HG02970 (cell line): ENCODE measurements at regions not wholly inside any gene's neighbourhood (a gene's known extent, or its start where the extent isn't known, plus 50 kb on each side); places are given as distances from the start of the nearest gene placed in this dataset.

Experiments used
- ATAC-seq: cut with Tn5 transposase; IDR thresholded peaks from one replicate; pipeline ENCODE4 v1.9.1; 2021; ENCODE audit warnings: mild to moderate bottlenecking, moderate library complexity, moderate number of reproducible peaks; ENCODE audit not compliant: unreplicated experiment, low FRiP score

DNA sequence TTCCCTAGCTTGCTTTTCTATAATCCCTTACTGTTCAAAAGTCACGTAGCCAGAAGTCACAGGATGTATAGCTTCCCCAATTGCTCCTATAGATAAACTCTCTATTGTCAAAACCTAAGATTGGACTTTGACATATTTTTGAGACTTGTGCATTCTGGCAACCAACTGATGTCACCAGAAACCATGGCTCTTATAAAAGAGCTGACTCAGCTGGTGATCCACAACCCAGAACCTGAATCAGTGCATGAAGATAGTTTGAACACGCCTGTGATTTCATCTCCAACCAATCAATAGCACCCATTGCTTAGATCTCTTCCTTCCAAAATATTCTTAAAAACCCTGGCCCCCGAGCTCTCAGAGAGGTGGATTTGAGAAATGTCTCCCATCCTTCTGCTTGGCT lies 639.9 kb upstream of the PIK3C3 start:
- ATAC-seq, result no peak

DNA sequence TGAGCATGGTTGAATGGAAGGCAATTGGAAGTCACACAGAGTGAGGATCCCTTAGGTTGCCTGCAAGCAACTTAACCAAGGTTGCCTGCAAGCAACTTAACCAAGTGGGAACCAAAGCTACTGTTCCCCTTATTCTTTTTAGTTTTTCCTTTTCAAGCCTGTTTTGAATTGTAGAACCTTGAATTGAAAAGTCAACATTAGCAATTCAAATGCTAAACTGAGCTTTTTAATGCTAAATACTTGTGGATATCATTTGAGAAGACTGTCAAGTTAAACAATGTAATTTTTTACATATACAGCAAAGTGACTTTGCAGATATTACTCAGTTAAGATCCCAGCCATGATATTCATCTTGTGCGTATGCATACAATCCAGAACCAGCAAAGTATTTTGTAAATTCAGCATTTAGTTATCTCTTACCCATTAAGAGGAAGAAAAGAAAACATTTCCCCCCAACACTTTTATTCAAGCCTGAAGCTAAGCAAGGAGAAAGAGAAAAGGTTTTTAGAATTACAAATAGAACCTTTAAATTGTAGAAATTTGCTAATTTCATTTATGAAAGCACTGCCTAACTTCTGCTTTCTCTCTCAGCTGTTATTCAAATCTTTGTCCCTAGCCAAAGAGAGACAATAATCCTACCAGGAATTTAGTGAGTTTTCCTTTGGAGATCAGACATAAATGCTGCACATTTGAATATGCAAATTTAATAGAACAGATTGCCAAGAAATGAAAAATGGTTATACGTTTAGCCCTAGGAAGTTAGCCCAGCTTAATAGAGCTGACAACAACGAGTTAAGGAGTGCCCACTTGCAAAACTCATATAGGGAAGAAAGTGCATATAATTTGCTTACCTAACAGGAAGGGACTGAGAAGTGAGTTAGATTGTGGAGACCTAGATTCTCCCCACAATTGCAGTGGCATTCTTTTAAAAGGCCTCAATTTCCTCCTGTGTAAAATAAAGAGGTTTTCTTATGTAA lies 643.2 kb upstream of the PIK3C3 start:
- ATAC-seq, result no peak

DNA sequence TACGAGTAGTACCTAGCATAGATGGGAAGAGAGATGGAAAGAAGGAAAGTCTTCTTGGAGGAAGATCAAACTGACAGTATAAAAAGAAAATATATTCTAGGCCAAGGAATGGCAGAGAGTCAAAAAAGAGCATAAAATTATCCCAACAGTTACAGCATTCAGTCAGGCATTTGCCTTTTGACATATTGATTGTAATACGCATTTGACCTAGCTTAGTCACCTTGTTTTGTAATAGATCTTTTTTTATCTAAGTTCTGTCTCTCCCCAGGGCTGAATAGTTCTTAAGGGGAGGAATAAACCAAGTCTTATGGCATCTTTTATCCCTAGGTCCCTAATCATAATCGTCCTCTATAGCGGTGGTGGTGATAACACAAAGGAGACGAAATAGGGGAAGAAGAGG lies 657.3 kb upstream of the PIK3C3 start:
- ATAC-seq, result no peak

DNA sequence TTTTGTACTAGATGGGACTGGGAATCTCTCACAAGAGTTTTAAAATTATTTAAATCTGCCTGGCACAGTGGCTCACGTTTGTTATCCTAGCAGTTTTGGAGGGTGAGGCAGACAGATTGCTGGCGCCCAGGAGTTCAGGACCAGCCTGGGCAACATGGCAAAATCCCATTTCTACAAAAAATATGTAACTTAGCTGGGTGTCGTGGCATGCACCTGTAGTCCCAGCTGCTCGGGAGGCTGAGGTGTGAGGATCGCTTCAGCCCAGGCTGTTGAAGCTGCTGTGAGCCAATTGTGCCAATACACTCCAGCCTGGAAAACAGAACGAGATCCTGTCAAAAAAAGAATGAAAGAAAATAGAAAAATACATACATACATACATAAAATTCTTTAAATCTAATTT lies 685.7 kb upstream of the PIK3C3 start:
- no peak for ATAC-seq

DNA sequence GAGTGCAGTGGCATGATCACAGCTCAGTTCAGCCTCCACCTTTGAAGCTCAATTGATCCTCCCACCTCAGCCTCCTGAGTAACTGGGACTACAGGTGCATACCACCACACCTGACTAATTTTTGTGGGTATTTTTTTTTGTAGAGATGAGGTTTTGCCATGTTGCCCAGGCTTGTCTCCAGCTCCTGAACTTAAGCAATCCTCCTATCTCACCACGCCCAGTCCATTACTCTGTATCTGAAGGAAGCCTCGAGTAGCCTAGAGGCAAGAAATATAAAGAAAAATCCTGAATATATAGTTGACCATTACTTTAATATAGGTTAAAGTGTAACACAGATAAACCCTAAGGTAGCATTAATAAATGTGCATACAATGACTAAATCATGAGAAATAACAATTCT lies 686.8 kb upstream of the PIK3C3 start:
- ATAC-seq, result no peak

GRCh38 chr18:41266616-41267015 lies 688.4 kb upstream of the PIK3C3 start:
- ATAC-seq, result no peak

GRCh38 chr18:41266204-41266603 lies 688.8 kb upstream of the PIK3C3 start:
- no peak for ATAC-seq

GRCh38 chr18:41265047-41265446 lies 690.0 kb upstream of the PIK3C3 start:
- ATAC-seq, result no peak

DNA sequence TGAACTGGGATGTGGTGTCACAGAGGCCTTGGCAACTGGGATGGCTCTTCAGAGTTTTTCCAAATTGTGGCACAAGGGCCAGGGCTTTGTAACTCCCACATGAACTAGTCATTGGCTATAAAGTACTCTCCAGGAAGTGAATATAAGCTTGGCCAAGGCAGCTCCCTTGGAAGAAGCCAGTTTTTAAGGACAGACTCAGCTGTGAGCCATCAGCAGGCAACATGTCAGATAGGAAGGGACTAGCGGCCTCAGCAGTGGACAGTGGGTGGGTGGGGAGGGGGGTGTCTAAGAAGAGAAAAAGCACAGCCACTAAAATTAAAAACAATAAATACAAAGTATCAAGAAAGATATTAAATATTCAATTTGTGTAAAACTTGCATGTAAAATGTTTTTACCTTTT lies 691.1 kb upstream of the PIK3C3 start:
- no peak for ATAC-seq

- no peak for ATAC-seq
Measured at GRCh38 chr18:41262688-41263087, 692.3 kb upstream of the PIK3C3 start.

- no peak for ATAC-seq
Measured at GRCh38 chr18:41244591-41245037, 710.4 kb upstream of the PIK3C3 start.

- no peak for ATAC-seq
Measured at GRCh38 chr18:41237317-41237716, 717.7 kb upstream of the PIK3C3 start.

GRCh38 chr18:41231681-41232080 lies 723.4 kb upstream of the PIK3C3 start:
- ATAC-seq, result no peak

- no peak for ATAC-seq
Measured at GRCh38 chr18:41227993-41228392, 727.0 kb upstream of the PIK3C3 start.

GRCh38 chr18:41226911-41227310 lies 728.1 kb upstream of the PIK3C3 start:
- ATAC-seq, result no peak

- no peak for ATAC-seq
Measured at GRCh38 chr18:41226186-41226585, 728.8 kb upstream of the PIK3C3 start.

DNA sequence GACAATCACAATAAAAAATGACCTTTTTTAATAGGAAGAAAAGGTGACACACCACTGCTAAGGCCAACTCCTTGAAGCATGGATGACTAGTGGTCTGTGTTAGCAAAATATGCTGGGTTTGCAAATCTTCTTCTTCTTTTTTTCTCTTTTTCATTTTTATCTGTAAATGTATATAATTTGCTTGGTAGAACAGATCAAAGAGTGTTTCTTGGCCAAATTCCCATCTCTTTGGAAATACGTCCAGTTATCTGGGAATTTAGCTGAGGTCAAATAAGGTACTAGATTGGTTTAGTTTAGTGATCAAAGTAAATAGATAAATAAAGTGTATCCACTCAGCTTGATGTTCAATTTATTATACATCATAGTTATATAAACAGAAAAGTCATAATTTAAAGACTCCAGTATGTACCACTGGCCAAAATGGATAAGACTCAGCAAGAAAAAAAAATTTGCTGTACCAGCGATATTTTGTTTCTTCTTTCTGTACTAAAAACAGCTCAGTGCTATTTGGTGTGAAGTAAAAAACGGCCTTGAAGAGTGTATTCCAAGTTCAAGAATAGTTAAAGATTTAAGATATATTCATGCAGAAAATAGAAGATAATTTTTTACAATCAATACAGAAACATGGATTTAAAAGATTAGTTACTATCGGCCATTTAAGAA lies 738.6 kb upstream of the PIK3C3 start:
- no peak for ATAC-seq

DNA sequence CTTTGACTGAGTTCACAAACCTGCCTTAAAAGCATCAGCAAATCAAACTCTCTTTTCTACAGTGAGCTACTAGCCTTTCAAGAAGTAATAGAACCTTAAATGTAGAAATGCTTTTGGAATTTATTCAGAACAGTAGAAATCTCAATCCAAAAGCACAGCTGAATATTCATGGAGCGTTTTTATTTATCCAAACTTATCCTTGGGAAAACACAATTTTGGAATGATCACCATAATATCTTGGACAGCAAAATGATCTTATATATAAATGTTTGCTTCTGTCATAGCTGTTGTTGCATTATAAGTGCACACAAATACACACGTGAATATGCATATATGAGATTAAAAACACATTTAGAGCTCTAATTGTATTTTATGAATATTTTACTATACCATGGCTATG lies 747.3 kb upstream of the PIK3C3 start:
- ATAC-seq, result no peak

GRCh38 chr18:41206341-41206830 lies 748.6 kb upstream of the PIK3C3 start:
- ATAC-seq, result no peak

DNA sequence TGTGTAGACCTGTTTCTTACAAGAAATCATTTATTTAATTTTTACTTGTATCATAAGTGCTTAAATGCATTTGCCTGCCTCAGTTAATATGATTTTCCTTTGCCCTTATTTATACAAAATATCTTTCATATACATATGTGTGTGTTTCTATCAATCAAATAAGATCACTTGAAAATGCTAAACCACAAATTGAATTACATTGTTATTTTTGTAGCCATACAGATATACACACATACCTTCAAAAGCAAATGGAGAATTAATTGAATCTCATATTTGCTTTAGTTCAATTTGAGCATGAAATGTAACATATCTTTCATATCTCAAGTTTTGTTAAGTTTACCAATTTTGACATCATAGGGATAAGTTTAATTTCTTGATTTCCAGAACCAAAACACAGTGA lies 755.8 kb upstream of the PIK3C3 start:
- ATAC-seq, result no peak

GRCh38 chr18:41197967-41198366 lies 757.1 kb upstream of the PIK3C3 start:
- no peak for ATAC-seq

DNA sequence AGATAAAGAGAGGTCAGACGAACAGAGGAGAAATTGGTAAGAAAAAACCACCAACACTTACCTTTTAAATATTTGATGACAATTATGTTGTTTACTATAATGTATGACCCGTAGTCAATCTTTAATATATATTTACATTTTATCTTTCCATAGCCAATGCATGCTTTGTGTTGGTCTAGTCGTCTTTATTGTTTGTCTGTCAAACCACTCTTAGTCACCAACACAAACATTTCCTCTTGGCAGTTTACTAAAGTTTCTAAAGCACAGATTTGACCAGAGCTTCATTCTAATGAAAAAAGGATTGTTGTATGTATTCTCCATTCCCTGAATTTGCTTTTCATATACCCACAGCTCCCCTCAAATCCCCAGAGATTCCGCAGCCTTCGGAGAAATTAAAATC lies 784.7 kb upstream of the PIK3C3 start:
- ATAC-seq, result no peak
